HCT116 (cell line): ENCODE measurements at regions not wholly inside any gene's neighbourhood (a gene's known extent, or its start where the extent isn't known, plus 50 kb on each side); places are given as distances from the start of the nearest gene placed in this dataset.

Experiments used
- ATAC-seq: fragments of 200-7000 bp; cut with Tn5 transposase; 2 replicates; pipeline ENCODE4 v1.9.1; 2020; ENCODE audit warnings: mild to moderate bottlenecking, moderate library complexity
- BruUV-seq: library from RNA; stranded (reverse); fragments of 400-500 nt; replicated peaks from 2 replicates; lab custom pipeline; 2021; lab: Mats Ljungman, UMichigan
- CTCF ChIA-PET: fragments of 300-600 bp; sonication (Branson Sonifier 250); formaldehyde crosslinking; loops from one replicate; lab custom pipeline; 2021; ENCODE audit warnings: antibody characterized with exemption; lab: Charles Lee
- POLR2A ChIA-PET: fragments of 300-600, 350-600 bp; sonication (Branson Sonifier 250); formaldehyde crosslinking; loops from one replicate; lab custom pipeline; 2021; ENCODE audit warnings: antibody characterized with exemption; lab: Charles Lee
- RAD21 ChIA-PET, 2 experiments: fragments of 300-600 bp; sonication (Branson Sonifier 250); formaldehyde crosslinking; loops; one replicate each; lab custom pipeline; 2023; ENCODE audit warnings: low total read pairs in 2 of 2; ENCODE audit not compliant: uncharacterized antibody in 2 of 2, unreplicated experiment in 2 of 2, low non-redundant PET in 1 of 2; lab: Charles Lee
- DNase-seq: peaks from one replicate; pipeline ENCODE4 v3.0.0-alpha.2; 2010; ENCODE audit warnings: low read depth, low spot score
- H2AFZ ChIP-seq: fragments of 200-600 bp; shearing (Covaris generic), sonication (generic); 2 replicates; pipeline ENCODE4 v1.6.1; 2017; ENCODE audit warnings: low read depth, mixed run types, mixed read lengths, antibody characterized with exemption, low read length; ENCODE audit not compliant: poor library complexity, severe bottlenecking
- H3K27ac ChIP-seq: 2 replicates; pipeline ENCODE4 v1.5.1; 2012; ENCODE audit warnings: low read depth, low read length
- H3K27me3 ChIP-seq: fragments of 200-600 bp; sonication (generic); 2 replicates; pipeline ENCODE4 v1.6.1; 2016; ENCODE audit warnings: mixed run types, low read length, mixed read lengths; ENCODE audit not compliant: insufficient read depth
- H3K36me3 ChIP-seq, 2 experiments: fragments of 200-500 bp in 1 of 2; fragments of 200-600 bp in 1 of 2; sonication (Bioruptor generic) in 1 of 2; sonication (generic) in 1 of 2; 2 replicates each; pipeline versions ENCODE4 v1.5.1 to v1.6.1; 2014 to 2016; ENCODE audit warnings: low read length in 2 of 2, inconsistent platforms in 1 of 2, mixed read lengths in 1 of 2, mixed run types in 1 of 2; ENCODE audit not compliant: insufficient read depth in 2 of 2, control insufficient read depth in 1 of 2
- H3K4me1 ChIP-seq, 2 experiments: fragments of 200-600 bp in 1 of 2; sonication (generic) in 1 of 2; 2 replicates each; pipeline versions ENCODE4 v1.5.1 to v1.6.1; 2012 to 2017; ENCODE audit warnings: low read length in 2 of 2, inconsistent platforms in 1 of 2, mild to moderate bottlenecking in 1 of 2, mixed read lengths in 1 of 2, mixed run types in 1 of 2, moderate library complexity in 1 of 2; ENCODE audit not compliant: insufficient read depth in 2 of 2, control insufficient read depth in 1 of 2
- H3K4me2 ChIP-seq: fragments of 200-600 bp; sonication (generic); 2 replicates; pipeline ENCODE4 v1.6.1; 2017; ENCODE audit warnings: mixed run types, low read length, mixed read lengths
- H3K4me3 ChIP-seq, 2 experiments: fragments of 200-600 bp in 1 of 2; sonication (generic) in 1 of 2; replicated peaks in 1 of 2; 2 replicates each; pipeline ENCODE4 v1.5.1; 2011 to 2016; ENCODE audit warnings: low read length in 2 of 2, control low read depth in 1 of 2, low read depth in 1 of 2, mild to moderate bottlenecking in 1 of 2, mixed read lengths in 1 of 2, mixed run types in 1 of 2
- H3K79me2 ChIP-seq: fragments of 200-600 bp; sonication (generic); 2 replicates; pipeline ENCODE4 v1.6.1; 2017; ENCODE audit warnings: mild to moderate bottlenecking, mixed run types, low read length, moderate library complexity, mixed read lengths; ENCODE audit not compliant: insufficient read depth
- H3K9ac ChIP-seq: fragments of 200-600 bp; sonication (generic); 2 replicates; pipeline ENCODE4 v1.6.1; 2016; ENCODE audit warnings: low read length, mixed read lengths
- H3K9me2 ChIP-seq: fragments of 200-600 bp; sonication (generic), shearing (Covaris generic); 2 replicates; pipeline ENCODE4 v1.6.1; 2017; ENCODE audit warnings: mixed run types, mild to moderate bottlenecking, moderate library complexity; ENCODE audit not compliant: insufficient read depth
- H3K9me3 ChIP-seq, 2 experiments: fragments of 200-500 bp in 1 of 2; fragments of 200-600 bp in 1 of 2; sonication (Bioruptor generic) in 1 of 2; sonication (generic) in 1 of 2; 2 replicates each; pipeline ENCODE4 v1.6.1; 2014 to 2017; ENCODE audit warnings: low read length in 2 of 2, mixed read lengths in 2 of 2, inconsistent platforms in 1 of 2, low read depth in 1 of 2, mild to moderate bottlenecking in 1 of 2, mixed run types in 1 of 2, moderate library complexity in 1 of 2; ENCODE audit not compliant: control insufficient read depth in 1 of 2, insufficient read depth in 1 of 2
- H4K20me1 ChIP-seq: fragments of 200-600 bp; sonication (generic), shearing (Covaris generic); 2 replicates; pipeline ENCODE4 v1.6.1; 2017; ENCODE audit warnings: mixed run types, mild to moderate bottlenecking, moderate library complexity; ENCODE audit not compliant: insufficient read depth
- CBX3 ChIP-seq: IDR thresholded peaks from 2 replicates; pipeline ENCODE4 v1.6.1; 2012; ENCODE audit warnings: low read depth
- CEBPB ChIP-seq: IDR thresholded peaks from 2 replicates; pipeline ENCODE4 v1.6.1; 2012; ENCODE audit warnings: low read depth
- EGR1 ChIP-seq: IDR thresholded peaks from 2 replicates; pipeline ENCODE4 v1.6.1; 2012; ENCODE audit warnings: low read depth
- ELF1 ChIP-seq: IDR thresholded peaks from 2 replicates; pipeline ENCODE4 v1.6.1; 2012; ENCODE audit warnings: low read depth, borderline replicate concordance
- EZH2 ChIP-seq: fragments of 200-600 bp; sonication (generic); IDR thresholded peaks from 2 replicates; pipeline ENCODE4 v1.6.1; 2017; ENCODE audit warnings: antibody characterized with exemption, mixed run types
- EZH2phosphoT487 ChIP-seq: fragments of 200-600 bp; IDR thresholded peaks from 2 replicates; pipeline ENCODE4 v1.6.1; 2018; ENCODE audit warnings: antibody characterized with exemption, borderline replicate concordance
- FOSL1 ChIP-seq: IDR thresholded peaks from 2 replicates; pipeline ENCODE4 v1.6.1; 2012; ENCODE audit warnings: low read depth
- POLR2AphosphoS5 ChIP-seq: IDR thresholded peaks from 2 replicates; pipeline ENCODE4 v1.6.1; 2011; ENCODE audit warnings: mild to moderate bottlenecking, low read depth, low read length, moderate library complexity
- SP1 ChIP-seq: IDR thresholded peaks from 2 replicates; pipeline ENCODE4 v1.6.1; 2012; ENCODE audit warnings: low read depth
- SRF ChIP-seq: IDR thresholded peaks from 2 replicates; pipeline ENCODE4 v1.6.1; 2012; ENCODE audit warnings: low read depth
- TCF7L2 ChIP-seq: IDR thresholded peaks from 2 replicates; pipeline ENCODE4 v1.7.0; 2011; ENCODE audit warnings: borderline replicate concordance, inconsistent platforms; ENCODE audit not compliant: insufficient read depth, insufficient read length; ENCODE audit errors: extremely low read depth
- YY1 ChIP-seq: IDR thresholded peaks from 2 replicates; pipeline ENCODE4 v1.6.1; 2011; ENCODE audit warnings: low read length, low read depth, moderate library complexity, mild to moderate bottlenecking; ENCODE audit not compliant: insufficient replicate concordance; ENCODE audit errors: extremely low read depth
- ZNF274 ChIP-seq: fragments of 200-500 bp; sonication (Bioruptor generic); IDR thresholded peaks from 2 replicates; pipeline ENCODE4 v1.6.1; 2014; ENCODE audit warnings: mild to moderate bottlenecking, low read depth, low read length, inconsistent platforms
- intact Hi-C: fragments of 100-400 bp; cut with micrococcal nuclease; formaldehyde crosslinking; loops from 2 replicates; pipeline ENCODE4 v1.10.0; 2022
- TF ChIP-seq, protein P1 (sequence below): IDR thresholded peaks from 2 replicates; pipeline ENCODE4 v1.6.1; 2011; ENCODE audit warnings: mild to moderate bottlenecking, low read length, moderate library complexity; ENCODE audit not compliant: insufficient replicate concordance; ENCODE audit errors: extremely low read depth
- TF ChIP-seq, protein P2 (sequence below), 3 experiments: fragments of 200-600 bp in 1 of 3; sonication (generic) in 1 of 3; IDR thresholded peaks in 2 of 3; conservative IDR thresholded peaks in 1 of 3; 2 replicates each; pipeline ENCODE4 v1.5.1; 2012 to 2017; ENCODE audit warnings: low read depth in 2 of 3, low read length in 2 of 3, antibody characterized with exemption in 1 of 3, borderline replicate concordance in 1 of 3, control low read depth in 1 of 3, mild to moderate bottlenecking in 1 of 3, mixed read lengths in 1 of 3, mixed run types in 1 of 3, moderate library complexity in 1 of 3; ENCODE audit not compliant: insufficient read depth in 1 of 3
- TF ChIP-seq, protein P3 (sequence below): IDR thresholded peaks from 2 replicates; pipeline ENCODE4 v1.6.1; 2012; ENCODE audit warnings: low read depth
- TF ChIP-seq, protein P4 (sequence below): IDR thresholded peaks from 2 replicates; pipeline ENCODE4 v1.6.1; 2012
- TF ChIP-seq, protein P5 (sequence below): IDR thresholded peaks from 2 replicates; pipeline ENCODE4 v1.6.1; 2012

DNA sequence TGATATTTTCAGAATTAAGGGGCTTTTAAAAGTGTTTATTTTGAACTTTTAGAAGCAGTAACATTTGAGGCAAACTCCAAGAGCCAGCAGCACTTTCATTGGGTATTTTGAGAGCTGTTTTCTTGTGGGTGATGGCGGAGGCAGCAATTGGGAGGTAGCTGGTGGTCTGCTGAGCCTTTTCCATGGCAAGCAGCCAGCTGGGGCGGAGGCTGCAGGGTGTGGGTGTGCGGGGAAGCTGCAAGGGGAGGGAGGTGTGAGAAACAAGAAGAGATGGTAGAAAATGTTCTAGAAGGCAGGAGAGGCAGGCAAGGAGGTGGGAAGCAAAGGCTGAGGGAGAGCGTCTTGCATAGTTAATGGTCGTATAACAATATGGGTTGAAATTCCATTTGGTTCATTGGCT is 223.4 kb upstream of the HTR2A start:
- ChIA-PET RAD21 (no interaction called here), CTCF (no interaction called here), POLR2A (no interaction called here)
- TF ChIP-seq CBX3 (no peak), EGR1 (no peak), SP1 (no peak), EZH2phosphoT487 (no peak), ZNF274 (no peak), TCF7L2 (no peak), CEBPB (no peak), YY1 (no peak), ELF1 (no peak), SRF (no peak), EZH2 (no peak), POLR2AphosphoS5 (no peak), FOSL1 (no peak)
- TF ChIP-seq, protein P1, sequence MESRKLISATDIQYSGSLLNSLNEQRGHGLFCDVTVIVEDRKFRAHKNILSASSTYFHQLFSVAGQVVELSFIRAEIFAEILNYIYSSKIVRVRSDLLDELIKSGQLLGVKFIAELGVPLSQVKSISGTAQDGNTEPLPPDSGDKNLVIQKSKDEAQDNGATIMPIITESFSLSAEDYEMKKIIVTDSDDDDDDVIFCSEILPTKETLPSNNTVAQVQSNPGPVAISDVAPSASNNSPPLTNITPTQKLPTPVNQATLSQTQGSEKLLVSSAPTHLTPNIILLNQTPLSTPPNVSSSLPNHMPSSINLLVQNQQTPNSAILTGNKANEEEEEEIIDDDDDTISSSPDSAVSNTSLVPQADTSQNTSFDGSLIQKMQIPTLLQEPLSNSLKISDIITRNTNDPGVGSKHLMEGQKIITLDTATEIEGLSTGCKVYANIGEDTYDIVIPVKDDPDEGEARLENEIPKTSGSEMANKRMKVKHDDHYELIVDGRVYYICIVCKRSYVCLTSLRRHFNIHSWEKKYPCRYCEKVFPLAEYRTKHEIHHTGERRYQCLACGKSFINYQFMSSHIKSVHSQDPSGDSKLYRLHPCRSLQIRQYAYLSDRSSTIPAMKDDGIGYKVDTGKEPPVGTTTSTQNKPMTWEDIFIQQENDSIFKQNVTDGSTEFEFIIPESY = no peak
- TF ChIP-seq, protein P2, sequence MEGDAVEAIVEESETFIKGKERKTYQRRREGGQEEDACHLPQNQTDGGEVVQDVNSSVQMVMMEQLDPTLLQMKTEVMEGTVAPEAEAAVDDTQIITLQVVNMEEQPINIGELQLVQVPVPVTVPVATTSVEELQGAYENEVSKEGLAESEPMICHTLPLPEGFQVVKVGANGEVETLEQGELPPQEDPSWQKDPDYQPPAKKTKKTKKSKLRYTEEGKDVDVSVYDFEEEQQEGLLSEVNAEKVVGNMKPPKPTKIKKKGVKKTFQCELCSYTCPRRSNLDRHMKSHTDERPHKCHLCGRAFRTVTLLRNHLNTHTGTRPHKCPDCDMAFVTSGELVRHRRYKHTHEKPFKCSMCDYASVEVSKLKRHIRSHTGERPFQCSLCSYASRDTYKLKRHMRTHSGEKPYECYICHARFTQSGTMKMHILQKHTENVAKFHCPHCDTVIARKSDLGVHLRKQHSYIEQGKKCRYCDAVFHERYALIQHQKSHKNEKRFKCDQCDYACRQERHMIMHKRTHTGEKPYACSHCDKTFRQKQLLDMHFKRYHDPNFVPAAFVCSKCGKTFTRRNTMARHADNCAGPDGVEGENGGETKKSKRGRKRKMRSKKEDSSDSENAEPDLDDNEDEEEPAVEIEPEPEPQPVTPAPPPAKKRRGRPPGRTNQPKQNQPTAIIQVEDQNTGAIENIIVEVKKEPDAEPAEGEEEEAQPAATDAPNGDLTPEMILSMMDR (IDR thresholded peaks at IDR 0.05 in 2 of 3, conservative IDR thresholded peaks at IDR 0.05 in 1 of 3; ENCODE audit: borderline replicate concordance in 1 of 3, insufficient read depth in 1 of 3, low read depth in 2 of 3, low read length in 2 of 3) = no peak
- TF ChIP-seq, protein P3, sequence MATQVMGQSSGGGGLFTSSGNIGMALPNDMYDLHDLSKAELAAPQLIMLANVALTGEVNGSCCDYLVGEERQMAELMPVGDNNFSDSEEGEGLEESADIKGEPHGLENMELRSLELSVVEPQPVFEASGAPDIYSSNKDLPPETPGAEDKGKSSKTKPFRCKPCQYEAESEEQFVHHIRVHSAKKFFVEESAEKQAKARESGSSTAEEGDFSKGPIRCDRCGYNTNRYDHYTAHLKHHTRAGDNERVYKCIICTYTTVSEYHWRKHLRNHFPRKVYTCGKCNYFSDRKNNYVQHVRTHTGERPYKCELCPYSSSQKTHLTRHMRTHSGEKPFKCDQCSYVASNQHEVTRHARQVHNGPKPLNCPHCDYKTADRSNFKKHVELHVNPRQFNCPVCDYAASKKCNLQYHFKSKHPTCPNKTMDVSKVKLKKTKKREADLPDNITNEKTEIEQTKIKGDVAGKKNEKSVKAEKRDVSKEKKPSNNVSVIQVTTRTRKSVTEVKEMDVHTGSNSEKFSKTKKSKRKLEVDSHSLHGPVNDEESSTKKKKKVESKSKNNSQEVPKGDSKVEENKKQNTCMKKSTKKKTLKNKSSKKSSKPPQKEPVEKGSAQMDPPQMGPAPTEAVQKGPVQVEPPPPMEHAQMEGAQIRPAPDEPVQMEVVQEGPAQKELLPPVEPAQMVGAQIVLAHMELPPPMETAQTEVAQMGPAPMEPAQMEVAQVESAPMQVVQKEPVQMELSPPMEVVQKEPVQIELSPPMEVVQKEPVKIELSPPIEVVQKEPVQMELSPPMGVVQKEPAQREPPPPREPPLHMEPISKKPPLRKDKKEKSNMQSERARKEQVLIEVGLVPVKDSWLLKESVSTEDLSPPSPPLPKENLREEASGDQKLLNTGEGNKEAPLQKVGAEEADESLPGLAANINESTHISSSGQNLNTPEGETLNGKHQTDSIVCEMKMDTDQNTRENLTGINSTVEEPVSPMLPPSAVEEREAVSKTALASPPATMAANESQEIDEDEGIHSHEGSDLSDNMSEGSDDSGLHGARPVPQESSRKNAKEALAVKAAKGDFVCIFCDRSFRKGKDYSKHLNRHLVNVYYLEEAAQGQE = no peak
- TF ChIP-seq, protein P4, sequence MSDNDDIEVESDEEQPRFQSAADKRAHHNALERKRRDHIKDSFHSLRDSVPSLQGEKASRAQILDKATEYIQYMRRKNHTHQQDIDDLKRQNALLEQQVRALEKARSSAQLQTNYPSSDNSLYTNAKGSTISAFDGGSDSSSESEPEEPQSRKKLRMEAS = no peak
- TF ChIP-seq, protein P5, sequence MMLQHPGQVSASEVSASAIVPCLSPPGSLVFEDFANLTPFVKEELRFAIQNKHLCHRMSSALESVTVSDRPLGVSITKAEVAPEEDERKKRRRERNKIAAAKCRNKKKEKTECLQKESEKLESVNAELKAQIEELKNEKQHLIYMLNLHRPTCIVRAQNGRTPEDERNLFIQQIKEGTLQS = no peak
- no peaks in the 10 kb centered on the region for H3K9me3 ChIP-seq
- H4K20me1 ChIP-seq = no peaks in the 10 kb centered on the region
- H2AFZ ChIP-seq = no peak overlapping the region
- no peaks in the 10 kb centered on the region for H3K4me1 ChIP-seq
- no peak overlapping the region for H3K27ac ChIP-seq
- DNase-seq = no peak
- no peaks in the 10 kb centered on the region; the same call in 1 of the 2 replicates for H3K27me3 ChIP-seq
- BruUV-seq = no TSS peak
- H3K79me2 ChIP-seq = no peaks in the 10 kb centered on the region
- ATAC-seq = no peak
- intact Hi-C loops = no loop called here
- no peaks in the 10 kb centered on the region for H3K36me3 ChIP-seq
- no peaks in the 10 kb centered on the region for H3K9me2 ChIP-seq
- no peak overlapping the region for H3K4me3 ChIP-seq
- H3K9ac ChIP-seq = no peak overlapping the region
- H3K4me2 ChIP-seq = no peak overlapping the region
